Trophoblast cell (in vitro differentiated cells and primary cell): ENCODE measurements at regions not wholly inside any gene's neighbourhood (a gene's known extent, or its start where the extent isn't known, plus 50 kb on each side); places are given as distances from the start of the nearest gene placed in this dataset.

Experiments
- DNase-seq, 2 donors: peaks; one replicate each; pipeline ENCODE4 v3.0.0-alpha.2; 2016
- H2AFZ ChIP-seq: 2 replicates; pipeline ENCODE4 v1.6.1; 2013; ENCODE audit warnings: low read length, moderate library complexity, mild to moderate bottlenecking; ENCODE audit not compliant: insufficient read depth, poor library complexity
- H2AK5ac ChIP-seq: 2 replicates; pipeline ENCODE4 v1.6.1; 2013; ENCODE audit warnings: mild to moderate bottlenecking, low read length
- H2BK120ac ChIP-seq: 2 replicates; pipeline ENCODE4 v1.6.1; 2013; ENCODE audit warnings: low read length, mild to moderate bottlenecking, moderate library complexity; ENCODE audit not compliant: insufficient read depth, poor library complexity
- H2BK12ac ChIP-seq: 2 replicates; pipeline ENCODE4 v1.6.1; 2013; ENCODE audit warnings: mild to moderate bottlenecking, low read length, moderate library complexity
- H2BK5ac ChIP-seq: 2 replicates; pipeline ENCODE4 v1.6.1; 2013; ENCODE audit warnings: low read length, low read depth, moderate library complexity, mild to moderate bottlenecking; ENCODE audit not compliant: poor library complexity
- H3K14ac ChIP-seq: 2 replicates; pipeline ENCODE4 v1.6.1; 2013; ENCODE audit warnings: mild to moderate bottlenecking, low read length
- H3K18ac ChIP-seq: 2 replicates; pipeline ENCODE4 v1.6.1; 2013; ENCODE audit warnings: mild to moderate bottlenecking, low read length
- H3K23ac ChIP-seq: 2 replicates; pipeline ENCODE4 v1.6.1; 2013; ENCODE audit warnings: low read length
- H3K27ac ChIP-seq: 2 replicates; pipeline ENCODE4 v1.5.1; 2013; ENCODE audit warnings: low read depth, mild to moderate bottlenecking, inconsistent platforms, low read length, moderate library complexity
- H3K27me3 ChIP-seq: 2 replicates; pipeline ENCODE4 v1.6.1; 2013; ENCODE audit warnings: inconsistent platforms, mild to moderate bottlenecking, low read length, moderate library complexity; ENCODE audit not compliant: insufficient read depth
- H3K36me3 ChIP-seq, 2 experiments: 1 replicate in 1 of 2; 2 replicates in 1 of 2; pipeline ENCODE4 v1.6.1; 2013; ENCODE audit warnings: low read length in 2 of 2, mild to moderate bottlenecking in 2 of 2, moderate library complexity in 1 of 2; ENCODE audit not compliant: insufficient read depth in 2 of 2, control insufficient read depth in 1 of 2
- H3K4ac ChIP-seq: 2 replicates; pipeline ENCODE4 v1.6.1; 2013; ENCODE audit warnings: low read depth, mild to moderate bottlenecking, low read length, moderate library complexity
- H3K4me1 ChIP-seq, 2 experiments: 1 replicate in 1 of 2; 2 replicates in 1 of 2; pipeline ENCODE4 v1.6.1; 2013; ENCODE audit warnings: low read length in 2 of 2, mild to moderate bottlenecking in 2 of 2, moderate library complexity in 1 of 2; ENCODE audit not compliant: insufficient read depth in 2 of 2, control insufficient read depth in 1 of 2
- H3K4me2 ChIP-seq: 2 replicates; pipeline ENCODE4 v1.6.1; 2013; ENCODE audit warnings: inconsistent platforms, mild to moderate bottlenecking, low read length, moderate library complexity
- H3K4me3 ChIP-seq: 2 replicates; pipeline ENCODE4 v1.5.1; 2013; ENCODE audit warnings: mild to moderate bottlenecking, low read depth, low read length, inconsistent platforms
- H3K79me1 ChIP-seq: one replicate; pipeline ENCODE4 v1.6.1; 2013; ENCODE audit warnings: low read length
- H3K79me2 ChIP-seq: 2 replicates; pipeline ENCODE4 v1.6.1; 2013; ENCODE audit warnings: low read length, mild to moderate bottlenecking; ENCODE audit not compliant: control insufficient read depth, insufficient read depth, poor library complexity
- H3K9ac ChIP-seq: 2 replicates; pipeline ENCODE4 v1.6.1; 2013; ENCODE audit warnings: mild to moderate bottlenecking, low read length
- H3K9me3 ChIP-seq: 2 replicates; pipeline ENCODE4 v1.6.1; 2013; ENCODE audit warnings: low read depth, mild to moderate bottlenecking, control low read depth, inconsistent platforms, low read length; ENCODE audit not compliant: insufficient read depth
- H4K12ac ChIP-seq: 2 replicates; pipeline ENCODE4 v1.6.1; 2013; ENCODE audit warnings: low read depth, mild to moderate bottlenecking, low read length, moderate library complexity
- H4K8ac ChIP-seq: 2 replicates; pipeline ENCODE4 v1.6.1; 2013; ENCODE audit warnings: low read depth, mild to moderate bottlenecking, low read length, moderate library complexity
- H4K91ac ChIP-seq: one replicate; pipeline ENCODE4 v1.6.1; 2013; ENCODE audit warnings: low read depth, mild to moderate bottlenecking, low read length, moderate library complexity
- whole genome bisulfite sequencing: extraction: QIAGEN DNeasy Blood & Tissue Kit; methylation state at CpG from one replicate; pipeline ENCODE4 v1.1.7; 2013; ENCODE audit warnings: missing lambda C conversion rate; ENCODE audit not compliant: insufficient read length, insufficient coverage; ENCODE audit errors: extremely low coverage; 5-methylcytosine and 5-hydroxymethylcytosine counted together

DNA sequence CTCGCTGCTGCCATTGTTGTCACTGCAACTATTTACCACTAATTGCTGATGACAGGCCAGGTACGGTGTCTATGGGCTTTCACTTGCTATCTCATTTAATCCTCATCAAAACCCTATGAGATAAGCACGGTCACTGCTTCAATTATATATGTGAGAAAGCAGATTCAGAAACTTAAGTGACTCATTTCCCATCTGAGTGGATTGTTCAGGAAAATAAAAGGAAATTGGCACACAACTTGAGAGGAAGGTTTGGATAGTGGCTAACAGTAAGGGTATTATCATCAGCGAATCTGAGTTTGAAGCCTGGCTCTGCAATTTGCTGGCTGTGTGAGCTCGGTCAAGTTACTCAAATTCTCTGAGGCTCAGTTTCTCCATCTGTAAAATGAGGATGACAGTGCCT is 196.0 kb downstream of the KCNS3 start:
- no peak overlapping the region for H3K27ac ChIP-seq
- H3K9me3 ChIP-seq: no peaks in the 10 kb centered on the region
- no peak overlapping the region for H2BK12ac ChIP-seq
- no peaks in the 10 kb centered on the region for H3K36me3 ChIP-seq
- H2AFZ ChIP-seq: no peak overlapping the region
- H4K91ac ChIP-seq: no peak overlapping the region
- H3K18ac ChIP-seq: no peak overlapping the region
- H3K4me2 ChIP-seq: no peak overlapping the region
- no peak overlapping the region for H2BK5ac ChIP-seq
- H4K12ac ChIP-seq: no peak overlapping the region
- no CpG with 5 or more reads among the region's 5 CpGs for WGBS
- H3K4me1 ChIP-seq: peaks cover 0 to 2% of the 10 kb centered on the region in 2 experiments
- no peak overlapping the region for H3K4ac ChIP-seq
- no peak overlapping the region for H3K23ac ChIP-seq
- no peak overlapping the region for H4K8ac ChIP-seq
- H3K79me1 ChIP-seq: no peaks in the 10 kb centered on the region
- H3K79me2 ChIP-seq: no peaks in the 10 kb centered on the region
- no peak overlapping the region for H3K9ac ChIP-seq
- no peak for DNase-seq
- no peak overlapping the region for H2BK120ac ChIP-seq
- H3K27me3 ChIP-seq: no peaks in the 10 kb centered on the region
- H3K14ac ChIP-seq: no peak overlapping the region
- no peak overlapping the region for H2AK5ac ChIP-seq
- H3K4me3 ChIP-seq: no peak overlapping the region

DNA sequence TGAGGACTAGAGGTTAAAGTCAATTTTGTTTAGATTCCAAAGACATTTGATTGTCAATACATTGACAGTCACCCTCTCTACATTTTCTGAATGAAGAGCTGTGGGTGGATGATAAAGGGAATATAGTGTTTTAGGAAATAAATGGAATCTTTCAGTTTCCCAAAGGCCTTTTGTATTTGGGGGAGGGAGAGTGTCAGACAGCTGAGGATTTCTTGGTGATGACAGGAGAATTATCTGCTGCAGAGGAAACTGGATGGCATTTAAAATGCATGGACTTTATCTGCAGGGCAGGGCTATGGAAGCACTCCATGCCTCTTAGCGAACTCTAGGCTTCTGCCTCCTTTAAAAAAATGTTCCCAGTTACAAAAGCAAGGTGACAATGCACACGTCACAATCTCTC is 195.1 kb downstream of the KCNS3 start:
- no peaks in the 10 kb centered on the region for H3K79me1 ChIP-seq
- no peak overlapping the region for H3K4ac ChIP-seq
- H2BK12ac ChIP-seq: no peak overlapping the region
- H3K9me3 ChIP-seq: no peaks in the 10 kb centered on the region
- H2AK5ac ChIP-seq: no peak overlapping the region
- no peak overlapping the region for H2BK120ac ChIP-seq
- H3K14ac ChIP-seq: no peak overlapping the region
- no peak overlapping the region for H4K8ac ChIP-seq
- no peak overlapping the region for H4K12ac ChIP-seq
- H4K91ac ChIP-seq: no peak overlapping the region
- H3K27me3 ChIP-seq: no peaks in the 10 kb centered on the region
- H3K36me3 ChIP-seq: no peaks in the 10 kb centered on the region
- no peak overlapping the region for H3K23ac ChIP-seq
- H3K18ac ChIP-seq: no peak overlapping the region
- no peak overlapping the region for H2BK5ac ChIP-seq
- H3K4me1 ChIP-seq: peaks cover 0 to 2% of the 10 kb centered on the region in 2 experiments
- H2AFZ ChIP-seq: no peak overlapping the region
- no peak overlapping the region for H3K4me2 ChIP-seq
- WGBS: no CpG with 5 or more reads among the region's 2 CpGs
- no peaks in the 10 kb centered on the region for H3K79me2 ChIP-seq
- H3K4me3 ChIP-seq: no peak overlapping the region
- no peak for DNase-seq
- no peak overlapping the region for H3K27ac ChIP-seq
- no peak overlapping the region for H3K9ac ChIP-seq

DNA sequence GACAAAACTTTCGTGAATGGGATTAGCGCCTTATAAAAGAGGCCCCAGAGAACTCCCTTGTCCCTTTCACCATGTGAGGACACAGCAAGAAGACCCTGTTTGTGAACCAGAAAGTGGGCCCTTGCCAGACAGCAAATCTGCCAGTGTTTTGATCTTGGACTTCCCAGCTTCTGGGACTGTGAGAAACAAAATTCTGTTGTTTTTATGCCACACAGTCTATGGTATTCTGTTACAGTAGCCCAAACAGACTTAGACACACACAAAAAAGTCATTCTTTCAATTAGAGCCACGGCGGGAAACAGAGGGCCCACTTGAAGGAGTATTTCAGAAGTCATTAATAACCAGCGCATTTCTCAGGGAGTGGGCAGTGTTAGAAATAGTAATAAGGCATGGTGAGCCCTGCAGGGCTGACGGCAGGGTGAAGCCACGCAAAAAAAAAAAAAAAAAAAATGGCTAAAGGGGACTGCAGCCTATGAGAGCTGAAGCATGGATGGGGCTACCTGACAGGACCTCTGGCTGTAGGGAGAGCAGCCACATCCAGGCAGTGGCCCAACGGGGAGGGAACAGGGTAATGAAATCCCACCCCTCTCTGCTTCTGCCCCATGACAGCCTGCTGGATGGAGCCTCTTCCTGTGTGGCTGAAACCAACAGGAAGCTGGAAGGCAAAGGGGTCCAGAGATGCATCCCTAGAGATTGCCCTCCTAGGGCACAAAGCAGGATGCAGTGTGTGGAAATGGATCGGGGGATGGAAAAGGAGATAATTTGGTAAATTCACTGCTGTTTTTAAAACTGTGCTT is 189.3 kb downstream of the KCNS3 start:
- Histone ChIP-seq H3K23ac (no peak overlapping the region), H2BK12ac (no peak overlapping the region), H2BK5ac (no peak overlapping the region), H3K27ac (no peak overlapping the region), H4K91ac (no peak overlapping the region), H3K4ac (no peak overlapping the region), H2AK5ac (no peak overlapping the region), H3K9ac (no peak overlapping the region), H2AFZ (no peak overlapping the region), H3K4me3 (no peak overlapping the region), H3K18ac (no peak overlapping the region), H3K27me3 (no peaks in the 10 kb centered on the region), H3K79me1 (no peaks in the 10 kb centered on the region), H4K8ac (no peak overlapping the region), H3K79me2 (no peaks in the 10 kb centered on the region), H3K4me2 (no peak overlapping the region), H3K9me3 (no peaks in the 10 kb centered on the region), H3K36me3 (no peaks in the 10 kb centered on the region), H3K4me1 (no peaks in the 10 kb centered on the region), H3K14ac (no peak overlapping the region), H2BK120ac (no peak overlapping the region), H4K12ac (no peak overlapping the region)
- no peak for DNase-seq
- WGBS: no CpG with 5 or more reads among the region's 9 CpGs

DNA sequence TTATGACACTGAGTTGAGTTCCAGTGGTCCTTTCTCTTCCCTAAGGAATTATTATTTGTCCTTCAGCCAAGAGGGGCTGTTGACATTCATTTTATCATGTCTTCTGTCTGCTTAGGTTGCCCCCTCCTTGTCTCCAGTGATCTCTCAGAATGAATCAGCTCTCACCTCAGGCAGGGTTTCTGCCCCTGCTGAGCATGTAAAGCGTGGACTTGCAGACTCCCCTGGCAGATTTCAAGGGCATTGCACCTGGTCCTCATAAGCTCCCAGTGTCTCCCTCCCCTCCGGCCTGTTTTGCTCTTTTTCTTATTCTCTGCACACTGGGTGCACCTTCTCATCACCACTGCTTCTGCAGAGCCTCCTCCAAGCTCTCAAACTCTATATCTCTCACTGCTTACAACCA is 188.4 kb downstream of the KCNS3 start:
- H3K23ac ChIP-seq: no peak overlapping the region
- WGBS: no CpG with 5 or more reads among the region's 2 CpGs
- no peaks in the 10 kb centered on the region for H3K4me1 ChIP-seq

More for the DNA sequence above, 188.4 kb downstream of the KCNS3 start:
- Histone ChIP-seq H3K9ac (no peak overlapping the region), H3K27ac (no peak overlapping the region), H3K36me3 (no peaks in the 10 kb centered on the region), H2BK5ac (no peak overlapping the region), H3K9me3 (no peaks in the 10 kb centered on the region), H2AK5ac (no peak overlapping the region), H3K18ac (no peak overlapping the region), H3K79me1 (no peaks in the 10 kb centered on the region), H3K4me2 (no peak overlapping the region), H3K4me3 (no peak overlapping the region), H4K12ac (no peak overlapping the region), H3K14ac (no peak overlapping the region), H3K27me3 (no peaks in the 10 kb centered on the region), H2BK12ac (no peak overlapping the region), H4K91ac (no peak overlapping the region), H2BK120ac (no peak overlapping the region), H3K79me2 (no peaks in the 10 kb centered on the region), H4K8ac (no peak overlapping the region), H2AFZ (no peak overlapping the region), H3K4ac (no peak overlapping the region)
- no peak for DNase-seq
